ENCODE measurements at regions not wholly inside any gene's neighbourhood (a gene's known extent, or its start where the extent isn't known, plus 50 kb on each side); places are given as distances from the start of the nearest gene placed in this dataset.

- TF ChIP-seq POLR2AphosphoS5 (IDR thresholded peaks at IDR 0.05; ENCODE audit: low read depth): no peak
- no peak for TF ChIP-seq CTCF (IDR thresholded peaks at IDR 0.05; ENCODE audit: insufficient read depth, low read length)
- no peak for TF ChIP-seq GABPA (IDR thresholded peaks at IDR 0.05; ENCODE audit: low read depth)
- TF ChIP-seq REST (IDR thresholded peaks at IDR 0.05; ENCODE audit: insufficient replicate concordance, low read depth): no peak
Measured at GRCh38 chr12:69123311-69123710, 116.1 kb upstream of the CPSF6 start.
